Raji (cell line): ENCODE measurements at regions not wholly inside any gene's neighbourhood (a gene's known extent, or its start where the extent isn't known, plus 50 kb on each side); places are given as distances from the start of the nearest gene placed in this dataset.

Experiments used
- POLR2A ChIP-seq: IDR thresholded peaks from 2 replicates; pipeline ENCODE4 v1.6.1; 2011; ENCODE audit warnings: low read depth, low read length, control low read depth; ENCODE audit not compliant: insufficient read depth

- TF ChIP-seq POLR2A = no peak
Observed at GRCh38 chr12:94868161-94868560, 135.3 kb downstream of the NDUFA12 start.

GRCh38 chr12:94867066-94867855, 136.2 kb downstream of the NDUFA12 start:
- no peak for TF ChIP-seq POLR2A

- no peak for TF ChIP-seq POLR2A
Observed at GRCh38 chr12:94864987-94865386, 138.5 kb downstream of the NDUFA12 start.

- TF ChIP-seq POLR2A = no peak
Observed at GRCh38 chr12:94863321-94864035, 140.0 kb downstream of the NDUFA12 start.

- no peak for TF ChIP-seq POLR2A
Observed at GRCh38 chr12:94862421-94862820, 141.1 kb downstream of the NDUFA12 start.

GRCh38 chr12:94856324-94856723, 147.2 kb downstream of the NDUFA12 start:
- TF ChIP-seq POLR2A = no peak

- no peak for TF ChIP-seq POLR2A
Observed at GRCh38 chr12:94855853-94856252, 147.6 kb downstream of the NDUFA12 start.

GRCh38 chr12:94851396-94852028, 152.0 kb downstream of the NDUFA12 start:
- no peak for TF ChIP-seq POLR2A

- no peak for TF ChIP-seq POLR2A
Observed at GRCh38 chr12:94849411-94849976, 154.0 kb downstream of the NDUFA12 start.

GRCh38 chr12:94848966-94849365, 154.5 kb downstream of the NDUFA12 start:
- no peak for TF ChIP-seq POLR2A

- no peak for TF ChIP-seq POLR2A
Observed at GRCh38 chr12:94845110-94845509, 158.4 kb downstream of the NDUFA12 start.

GRCh38 chr12:94844452-94844851, 159.0 kb downstream of the NDUFA12 start:
- TF ChIP-seq POLR2A = no peak

GRCh38 chr12:94841904-94842610, 161.4 kb downstream of the NDUFA12 start:
- TF ChIP-seq POLR2A = no peak

- no peak for TF ChIP-seq POLR2A
Observed at GRCh38 chr12:94841177-94841576, 162.3 kb downstream of the NDUFA12 start.

- TF ChIP-seq POLR2A = no peak
Observed at GRCh38 chr12:94839347-94839746, 164.2 kb downstream of the NDUFA12 start.
